ENCODE measurements at regions not wholly inside any gene's neighbourhood (a gene's known extent, or its start where the extent isn't known, plus 50 kb on each side); places are given as distances from the start of the nearest gene placed in this dataset.

GRCh38 chr6:130766239-130767144 is 60.7 kb upstream of the SMLR1 start:
- no peak overlapping the region for H3K4me3 ChIP-seq
- no peaks in the 10 kb centered on the region for H4K20me1 ChIP-seq (ENCODE audit: insufficient read depth, poor library complexity, severe bottlenecking)
- no peak for TF ChIP-seq EZH2phosphoT487 (IDR thresholded peaks at IDR 0.05; ENCODE audit: low read depth, severe bottlenecking, unreplicated experiment)
- TF ChIP-seq CTCF (IDR thresholded peaks at IDR 0.05; ENCODE audit: poor library complexity): no peak
- no peak for TF ChIP-seq EZH2 (IDR thresholded peaks at IDR 0.05; ENCODE audit: borderline replicate concordance)
- no peaks in the 10 kb centered on the region for H3K36me3 ChIP-seq (replicated peaks; ENCODE audit: insufficient read depth, low read depth)
- 80% methylated on average over 7 of the region's 7 CpGs for WGBS (ENCODE audit: low lambda C conversion rate, missing lambda C conversion rate)
- no peak overlapping the region for H3K4me2 ChIP-seq
- no peaks in the 10 kb centered on the region for H3K9me2 ChIP-seq (replicated peaks; ENCODE audit: insufficient read depth)
- H3K9me3 ChIP-seq (ENCODE audit: low read depth): no peaks in the 10 kb centered on the region
- DNase-seq (ENCODE audit: low spot score): no peak
- H2AFZ ChIP-seq: no peak overlapping the region
- no peaks in the 10 kb centered on the region for H3K79me2 ChIP-seq
- H3K27me3 ChIP-seq: no peaks in the 10 kb centered on the region
- H3K27ac ChIP-seq: no peak overlapping the region
- no peaks in the 10 kb centered on the region for H3K4me1 ChIP-seq (ENCODE audit: insufficient read depth)

GRCh38 chr6:130769861-130770260 is 57.3 kb upstream of the SMLR1 start:
- no peaks in the 10 kb centered on the region for H3K79me2 ChIP-seq
- no peaks in the 10 kb centered on the region for H3K36me3 ChIP-seq (replicated peaks; ENCODE audit: insufficient read depth, low read depth)
- no peak overlapping the region for H3K27ac ChIP-seq
- 100% methylated on average over 1 of the region's 1 CpG for WGBS (ENCODE audit: low lambda C conversion rate, missing lambda C conversion rate)
- H2AFZ ChIP-seq: no peak overlapping the region
- H3K27me3 ChIP-seq: no peaks in the 10 kb centered on the region
- no peak for TF ChIP-seq CTCF (IDR thresholded peaks at IDR 0.05; ENCODE audit: poor library complexity)
- no peak for TF ChIP-seq EZH2phosphoT487 (IDR thresholded peaks at IDR 0.05; ENCODE audit: low read depth, severe bottlenecking, unreplicated experiment)
- no peak overlapping the region for H3K4me2 ChIP-seq
- H3K9me2 ChIP-seq (replicated peaks; ENCODE audit: insufficient read depth): no peaks in the 10 kb centered on the region
- no peaks in the 10 kb centered on the region for H4K20me1 ChIP-seq (ENCODE audit: insufficient read depth, poor library complexity, severe bottlenecking)
- no peaks in the 10 kb centered on the region for H3K9me3 ChIP-seq (ENCODE audit: low read depth)
- H3K4me1 ChIP-seq (ENCODE audit: insufficient read depth): no peaks in the 10 kb centered on the region
- no peak for DNase-seq (ENCODE audit: low spot score)
- no peak overlapping the region for H3K4me3 ChIP-seq

- WGBS (ENCODE audit: low lambda C conversion rate, missing lambda C conversion rate): 75% methylated on average over 3 of the region's 3 CpGs
Measured at GRCh38 chr6:130771741-130772140, 55.5 kb upstream of the SMLR1 start.

More at GRCh38 chr6:130771741-130772140, 55.5 kb upstream of the SMLR1 start:
- Histone ChIP-seq H2AFZ (no peak overlapping the region), H3K36me3 (replicated peaks; ENCODE audit: insufficient read depth, low read depth) (no peaks in the 10 kb centered on the region), H3K9me2 (replicated peaks; ENCODE audit: insufficient read depth) (no peaks in the 10 kb centered on the region), H3K4me3 (no peak overlapping the region), H3K79me2 (no peaks in the 10 kb centered on the region), H4K20me1 (ENCODE audit: insufficient read depth, poor library complexity, severe bottlenecking) (no peaks in the 10 kb centered on the region), H3K27me3 (no peaks in the 10 kb centered on the region), H3K4me2 (no peak overlapping the region), H3K4me1 (ENCODE audit: insufficient read depth) (no peaks in the 10 kb centered on the region), H3K27ac (no peak overlapping the region), H3K9me3 (ENCODE audit: low read depth) (no peaks in the 10 kb centered on the region)
- DNase-seq (ENCODE audit: low spot score): no peak
- no peak for TF ChIP-seq CTCF (IDR thresholded peaks at IDR 0.05; ENCODE audit: poor library complexity)
- no peak for TF ChIP-seq EZH2phosphoT487 (IDR thresholded peaks at IDR 0.05; ENCODE audit: low read depth, severe bottlenecking, unreplicated experiment)
